ENCODE measurements at regions not wholly inside any gene's neighbourhood (a gene's known extent, or its start where the extent isn't known, plus 50 kb on each side); places are given as distances from the start of the nearest gene placed in this dataset.

- TF ChIP-seq, protein P1, sequence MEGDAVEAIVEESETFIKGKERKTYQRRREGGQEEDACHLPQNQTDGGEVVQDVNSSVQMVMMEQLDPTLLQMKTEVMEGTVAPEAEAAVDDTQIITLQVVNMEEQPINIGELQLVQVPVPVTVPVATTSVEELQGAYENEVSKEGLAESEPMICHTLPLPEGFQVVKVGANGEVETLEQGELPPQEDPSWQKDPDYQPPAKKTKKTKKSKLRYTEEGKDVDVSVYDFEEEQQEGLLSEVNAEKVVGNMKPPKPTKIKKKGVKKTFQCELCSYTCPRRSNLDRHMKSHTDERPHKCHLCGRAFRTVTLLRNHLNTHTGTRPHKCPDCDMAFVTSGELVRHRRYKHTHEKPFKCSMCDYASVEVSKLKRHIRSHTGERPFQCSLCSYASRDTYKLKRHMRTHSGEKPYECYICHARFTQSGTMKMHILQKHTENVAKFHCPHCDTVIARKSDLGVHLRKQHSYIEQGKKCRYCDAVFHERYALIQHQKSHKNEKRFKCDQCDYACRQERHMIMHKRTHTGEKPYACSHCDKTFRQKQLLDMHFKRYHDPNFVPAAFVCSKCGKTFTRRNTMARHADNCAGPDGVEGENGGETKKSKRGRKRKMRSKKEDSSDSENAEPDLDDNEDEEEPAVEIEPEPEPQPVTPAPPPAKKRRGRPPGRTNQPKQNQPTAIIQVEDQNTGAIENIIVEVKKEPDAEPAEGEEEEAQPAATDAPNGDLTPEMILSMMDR (IDR thresholded peaks at IDR 0.05; ENCODE audit: low read length), result no peak
- TF ChIP-seq EZH2 (IDR thresholded peaks at IDR 0.05; ENCODE audit: borderline replicate concordance, low read length), result no peak
Observed at GRCh38 chr5:2184563-2185540, 302.1 kb upstream of the IRX4 start.

Data from OCI-LY1 (cell line).